Prostate gland (tissue), 2 donors: ENCODE measurements at regions not wholly inside any gene's neighbourhood (a gene's known extent, or its start where the extent isn't known, plus 50 kb on each side); places are given as distances from the start of the nearest gene placed in this dataset.

Experiments used
- POLR2AphosphoS5 ChIP-seq: sonication (generic); formaldehyde crosslinking; IDR thresholded peaks from one replicate; pipeline ENCODE4 v1.6.1; 2017; ENCODE audit warnings: antibody characterized with exemption
- TF ChIP-seq, protein P1 (sequence below), 4 experiments: fragments of 200-600 bp in 2 of 4; fragments of 450-650 bp in 2 of 4; sonication (generic) in 2 of 4; IDR thresholded peaks; 1 replicate in 3 of 4; 2 replicates in 1 of 4; pipeline ENCODE4 v1.5.1; 2016 to 2019; ENCODE audit warnings: antibody characterized with exemption in 4 of 4, mild to moderate bottlenecking in 2 of 4, moderate library complexity in 2 of 4

DNA sequence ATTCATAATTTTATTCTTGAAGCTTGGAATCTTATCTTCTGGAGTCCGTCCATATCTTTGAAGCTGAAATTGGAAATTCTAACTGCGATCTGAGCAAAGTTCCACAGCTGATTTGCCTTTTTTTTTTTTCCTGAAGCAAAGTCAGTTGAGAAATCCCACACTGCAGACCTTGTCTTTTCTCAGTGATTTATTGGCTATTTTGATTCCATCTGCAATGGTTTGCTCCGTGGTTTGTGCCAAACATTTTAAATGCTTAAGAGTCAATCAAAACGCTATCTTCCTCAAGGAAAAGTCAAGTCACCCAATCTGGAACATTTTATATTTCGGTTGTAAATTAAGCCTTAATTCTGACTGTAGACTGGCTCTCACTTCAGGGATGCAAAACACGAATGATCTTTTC is 88.2 kb upstream of the GRIK1 start:
- no peak for TF ChIP-seq POLR2AphosphoS5
- TF ChIP-seq, protein P1, sequence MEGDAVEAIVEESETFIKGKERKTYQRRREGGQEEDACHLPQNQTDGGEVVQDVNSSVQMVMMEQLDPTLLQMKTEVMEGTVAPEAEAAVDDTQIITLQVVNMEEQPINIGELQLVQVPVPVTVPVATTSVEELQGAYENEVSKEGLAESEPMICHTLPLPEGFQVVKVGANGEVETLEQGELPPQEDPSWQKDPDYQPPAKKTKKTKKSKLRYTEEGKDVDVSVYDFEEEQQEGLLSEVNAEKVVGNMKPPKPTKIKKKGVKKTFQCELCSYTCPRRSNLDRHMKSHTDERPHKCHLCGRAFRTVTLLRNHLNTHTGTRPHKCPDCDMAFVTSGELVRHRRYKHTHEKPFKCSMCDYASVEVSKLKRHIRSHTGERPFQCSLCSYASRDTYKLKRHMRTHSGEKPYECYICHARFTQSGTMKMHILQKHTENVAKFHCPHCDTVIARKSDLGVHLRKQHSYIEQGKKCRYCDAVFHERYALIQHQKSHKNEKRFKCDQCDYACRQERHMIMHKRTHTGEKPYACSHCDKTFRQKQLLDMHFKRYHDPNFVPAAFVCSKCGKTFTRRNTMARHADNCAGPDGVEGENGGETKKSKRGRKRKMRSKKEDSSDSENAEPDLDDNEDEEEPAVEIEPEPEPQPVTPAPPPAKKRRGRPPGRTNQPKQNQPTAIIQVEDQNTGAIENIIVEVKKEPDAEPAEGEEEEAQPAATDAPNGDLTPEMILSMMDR (IDR thresholded peaks at IDR 0.05), result no peak
